GM21367 (cell line): ENCODE measurements at regions not wholly inside any gene's neighbourhood (a gene's known extent, or its start where the extent isn't known, plus 50 kb on each side); places are given as distances from the start of the nearest gene placed in this dataset.
"Not testable (repeated sequence)": the region's sequence is repeated elsewhere in the genome, so short reads cannot be mapped to it uniquely, and the experiment has no call there.

ENCODE experiments used
- ATAC-seq: cut with Tn5 transposase; IDR thresholded peaks from one replicate; pipeline ENCODE4 v1.9.1; 2021; ENCODE audit not compliant: unreplicated experiment

GRCh38 chr19:28152195-28152594 lies 1060.8 kb downstream of the UQCRFS1 start:
- ATAC-seq: no peak

GRCh38 chr19:28150129-28150528 lies 1062.8 kb downstream of the UQCRFS1 start:
- ATAC-seq: no peak

GRCh38 chr19:28148554-28148953 lies 1064.4 kb downstream of the UQCRFS1 start:
- no peak for ATAC-seq

GRCh38 chr19:28142258-28142657 lies 1070.7 kb downstream of the UQCRFS1 start:
- no peak for ATAC-seq

- ATAC-seq: no peak
Observed at GRCh38 chr19:28140201-28140600, 1072.8 kb downstream of the UQCRFS1 start.

- ATAC-seq: no peak
Observed at GRCh38 chr19:28137772-28138171, 1075.2 kb downstream of the UQCRFS1 start.

GRCh38 chr19:28136796-28137195 lies 1076.2 kb downstream of the UQCRFS1 start:
- no peak for ATAC-seq

- ATAC-seq: no peak
Observed at GRCh38 chr19:28135825-28136224, 1077.1 kb downstream of the UQCRFS1 start.

GRCh38 chr19:28134311-28134710 lies 1078.6 kb downstream of the UQCRFS1 start:
- ATAC-seq: no peak

GRCh38 chr19:28130881-28131280 lies 1082.1 kb downstream of the UQCRFS1 start:
- ATAC-seq: not testable (repeated sequence)

- no peak for ATAC-seq
Observed at GRCh38 chr19:28130066-28130511, 1082.9 kb downstream of the UQCRFS1 start.

- no peak for ATAC-seq
Observed at GRCh38 chr19:28128341-28128740, 1084.6 kb downstream of the UQCRFS1 start.

- no peak for ATAC-seq
Observed at GRCh38 chr19:28126135-28126898, 1086.6 kb downstream of the UQCRFS1 start.

- no peak for ATAC-seq
Observed at GRCh38 chr19:28122734-28123133, 1090.2 kb downstream of the UQCRFS1 start.

- ATAC-seq: no peak
Observed at GRCh38 chr19:28118235-28118634, 1094.7 kb downstream of the UQCRFS1 start.

- ATAC-seq: no peak
Observed at GRCh38 chr19:28117143-28117542, 1095.8 kb downstream of the UQCRFS1 start.

- ATAC-seq: not testable (repeated sequence)
Observed at GRCh38 chr19:28116379-28116778, 1096.6 kb downstream of the UQCRFS1 start.

GRCh38 chr19:28103921-28104320 lies 1109.0 kb downstream of the UQCRFS1 start:
- no peak for ATAC-seq

GRCh38 chr19:28084659-28085157 lies 1128.2 kb downstream of the UQCRFS1 start:
- ATAC-seq: not testable (repeated sequence)

GRCh38 chr19:28076628-28077027 lies 1136.3 kb downstream of the UQCRFS1 start:
- no peak for ATAC-seq

GRCh38 chr19:28075229-28075628 lies 1137.7 kb downstream of the UQCRFS1 start:
- no peak for ATAC-seq

- no peak for ATAC-seq
Observed at GRCh38 chr19:28074773-28075172, 1138.2 kb downstream of the UQCRFS1 start.

GRCh38 chr19:28067882-28068281 lies 1145.1 kb downstream of the UQCRFS1 start:
- ATAC-seq: no peak
